Common myeloid progenitor, CD34-positive (primary cell): ENCODE measurements at regions not wholly inside any gene's neighbourhood (a gene's known extent, or its start where the extent isn't known, plus 50 kb on each side); places are given as distances from the start of the nearest gene placed in this dataset.

Experiments
- CTCF ChIA-PET: fragments of 350-600 bp; sonication (Branson Sonifier 250); formaldehyde crosslinking; loops from one replicate; lab custom pipeline; 2021; ENCODE audit warnings: antibody characterized with exemption; lab: Charles Lee
- POLR2A ChIA-PET: fragments of 350-600 bp; sonication (Branson Sonifier 250); formaldehyde crosslinking; loops from one replicate; lab custom pipeline; 2021; ENCODE audit warnings: antibody characterized with exemption; lab: Charles Lee
- DNase-seq, 3 donors: peaks; one replicate each; pipeline versions ENCODE4 v3.0.0 to v3.0.0-alpha.2; 2013
- H3K27ac ChIP-seq, 2 experiments: 1 replicate in 1 of 2; 2 replicates in 1 of 2; pipeline ENCODE4 v1.7.0; 2013; ENCODE audit warnings: inconsistent platforms in 2 of 2, low read length in 2 of 2, mild to moderate bottlenecking in 2 of 2, low read depth in 1 of 2, moderate library complexity in 1 of 2; ENCODE audit not compliant: severe bottlenecking in 2 of 2, insufficient read depth in 1 of 2, poor library complexity in 1 of 2
- H3K27me3 ChIP-seq, 5 experiments: replicated peaks in 2 of 5; 1 replicate in 3 of 5; 2 replicates in 2 of 5; pipeline versions ENCODE4 v1.6.1 to v1.7.0; 2013; ENCODE audit warnings: low read length in 4 of 5, mild to moderate bottlenecking in 2 of 5, moderate library complexity in 2 of 5, inconsistent platforms in 1 of 5; ENCODE audit not compliant: insufficient read depth in 5 of 5, control insufficient read depth in 4 of 5
- H3K36me3 ChIP-seq, 4 experiments: 1 replicate in 2 of 4; 2 replicates in 2 of 4; pipeline versions ENCODE4 v1.6.1 to v1.7.0; 2013; ENCODE audit warnings: low read length in 3 of 4, control low read depth in 1 of 4, mild to moderate bottlenecking in 1 of 4; ENCODE audit not compliant: control insufficient read depth in 4 of 4, insufficient read depth in 4 of 4
- H3K4me1 ChIP-seq, 4 experiments: 1 replicate in 3 of 4; 2 replicates in 1 of 4; pipeline versions ENCODE4 v1.6.1 to v1.7.1; 2013; ENCODE audit warnings: low read length in 3 of 4, mild to moderate bottlenecking in 3 of 4, control low read depth in 1 of 4, inconsistent platforms in 1 of 4, moderate library complexity in 1 of 4; ENCODE audit not compliant: control insufficient read depth in 4 of 4, insufficient read depth in 4 of 4; ENCODE audit errors: control extremely low read depth in 1 of 4
- H3K4me3 ChIP-seq, 7 experiments: 1 replicate in 4 of 7; 2 replicates in 3 of 7; pipeline versions ENCODE4 v1.5.1 to v1.7.0; 2013; ENCODE audit warnings: mild to moderate bottlenecking in 7 of 7, low read length in 6 of 7, moderate library complexity in 6 of 7, inconsistent platforms in 2 of 7, low read depth in 2 of 7, control low read depth in 1 of 7; ENCODE audit not compliant: insufficient read depth in 4 of 7, control insufficient read depth in 1 of 7; ENCODE audit errors: extremely low read depth in 1 of 7
- H3K9me3 ChIP-seq, 5 experiments: 1 replicate in 4 of 5; 2 replicates in 1 of 5; pipeline versions ENCODE4 v1.6.1 to v1.7.1; 2013; ENCODE audit warnings: low read length in 4 of 5, mild to moderate bottlenecking in 2 of 5, inconsistent platforms in 1 of 5, low read depth in 1 of 5, moderate library complexity in 1 of 5; ENCODE audit not compliant: control insufficient read depth in 4 of 5, insufficient read depth in 2 of 5; ENCODE audit errors: control extremely low read depth in 1 of 5
- WGBS: methylation state at CpG from one replicate; pipeline ENCODE4 v1.1.5; 2013; ENCODE audit not compliant: insufficient coverage; 5-methylcytosine and 5-hydroxymethylcytosine counted together

- no peak for DNase-seq
- Histone ChIP-seq H3K4me1 (no peaks in the 10 kb centered on the region), H3K9me3 (no peaks in the 10 kb centered on the region), H3K27ac (no peak overlapping the region), H3K27me3 (no peaks in the 10 kb centered on the region), H3K4me3 (no peak overlapping the region), H3K36me3 (no peaks in the 10 kb centered on the region)
- ChIA-PET CTCF (no interaction called here), POLR2A (no interaction called here)
- 100% methylated on average over 7 of the region's 9 CpGs for WGBS
Measured at GRCh38 chr13:106234636-106235035, 300.8 kb downstream of the EFNB2 start.

DNA sequence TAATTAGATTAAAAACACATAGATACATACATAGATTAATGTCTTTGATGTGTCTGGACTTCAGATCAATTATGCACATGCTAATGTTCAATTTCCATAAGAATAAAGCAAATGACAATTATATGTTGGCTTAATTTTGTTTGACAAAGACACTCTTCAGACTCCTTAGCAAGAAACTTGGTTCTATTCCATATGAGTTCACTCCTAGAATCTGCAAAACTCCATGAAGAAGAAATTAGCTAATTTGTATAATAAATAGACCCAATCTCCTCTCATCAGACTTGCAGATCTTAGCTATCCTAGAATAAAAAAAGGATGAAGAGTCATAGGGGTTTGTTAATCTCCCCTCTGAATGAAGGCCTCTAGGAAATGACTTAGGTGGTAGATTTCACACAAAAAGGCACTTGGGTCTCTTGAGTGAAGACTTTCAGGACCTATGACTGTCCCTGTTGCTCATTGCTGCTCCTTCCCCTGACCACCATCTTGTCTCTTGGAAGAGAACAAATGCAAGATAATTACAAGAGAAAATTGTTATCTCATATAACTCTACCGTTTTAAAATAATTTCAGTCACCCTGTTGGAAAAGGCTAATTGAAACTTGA is 302.2 kb downstream of the EFNB2 start:
- WGBS: no CpG with 5 or more reads among the region's 1 CpG
- Histone ChIP-seq H3K27ac (no peak overlapping the region), H3K4me3 (no peak overlapping the region), H3K4me1 (no peaks in the 10 kb centered on the region), H3K9me3 (no peaks in the 10 kb centered on the region), H3K36me3 (no peaks in the 10 kb centered on the region), H3K27me3 (no peaks in the 10 kb centered on the region)
- no peak for DNase-seq
- ChIA-PET POLR2A (no interaction called here), CTCF (interaction anchor here (0.9 kb wide), 1 partner anchor 9 kb away, joined by 3 read pairs; no protein-coding TSS in a partner anchor)

- ChIA-PET CTCF (interaction anchor here (0.9 kb wide), 1 partner anchor 10 kb away, joined by 3 read pairs; no protein-coding TSS in a partner anchor), POLR2A (no interaction called here)
- WGBS: no CpG with 5 or more reads among the region's 3 CpGs
Measured at GRCh38 chr13:106232681-106233080, 302.8 kb downstream of the EFNB2 start.

DNA sequence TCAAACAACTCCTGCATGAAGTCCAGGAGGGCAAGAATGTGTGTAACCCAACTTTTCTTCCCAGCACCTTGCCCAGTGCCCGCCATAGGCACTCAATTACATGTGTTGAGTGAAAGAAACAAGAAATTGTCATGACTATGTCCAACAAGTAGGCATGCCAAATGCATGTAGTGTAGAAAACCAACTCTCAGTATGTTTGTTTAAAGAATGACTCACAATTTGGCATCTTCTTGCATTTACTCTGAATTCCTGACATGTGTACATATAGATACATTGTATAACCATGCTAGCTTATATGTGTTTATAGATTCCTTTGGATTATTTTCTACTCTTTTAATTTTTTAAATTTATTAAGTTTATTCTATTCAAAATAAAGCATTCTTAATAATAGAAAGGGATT is 305.0 kb downstream of the EFNB2 start:
- WGBS: no CpG with 5 or more reads among the region's 1 CpG
- Histone ChIP-seq H3K9me3 (no peaks in the 10 kb centered on the region), H3K27me3 (no peaks in the 10 kb centered on the region), H3K4me1 (no peaks in the 10 kb centered on the region), H3K27ac (no peak overlapping the region), H3K36me3 (no peaks in the 10 kb centered on the region), H3K4me3 (no peak overlapping the region)
- no peak for DNase-seq
- CTCF ChIA-PET: no interaction called here
- POLR2A ChIA-PET: no interaction called here

More at GRCh38 chr13:106232681-106233080, 302.8 kb downstream of the EFNB2 start:
- no peak for DNase-seq
- H3K36me3 ChIP-seq: no peaks in the 10 kb centered on the region
- no peaks in the 10 kb centered on the region for H3K9me3 ChIP-seq
- H3K27me3 ChIP-seq: no peaks in the 10 kb centered on the region
- H3K4me3 ChIP-seq: no peak overlapping the region
- no peaks in the 10 kb centered on the region for H3K4me1 ChIP-seq
- H3K27ac ChIP-seq: no peak overlapping the region

DNA sequence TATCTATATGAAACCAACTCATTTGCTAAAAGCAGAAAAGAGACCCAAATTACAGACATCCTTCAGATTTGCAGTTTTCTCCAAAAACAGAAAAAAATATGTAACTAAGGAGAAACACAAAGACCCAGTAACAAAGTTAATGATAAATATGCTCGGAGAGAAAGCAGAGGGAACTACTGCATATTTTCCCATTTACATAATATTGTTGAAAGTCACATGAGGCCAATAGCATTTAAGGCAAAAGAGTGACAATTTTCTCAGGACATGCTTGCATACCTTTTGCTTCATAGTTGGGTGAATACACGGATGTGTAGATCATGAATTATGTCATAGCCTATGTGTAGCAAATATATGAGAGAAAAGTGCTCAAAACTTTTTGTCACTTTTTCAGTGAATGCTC is 310.3 kb downstream of the EFNB2 start:
- Histone ChIP-seq H3K27me3 (no peaks in the 10 kb centered on the region), H3K9me3 (no peaks in the 10 kb centered on the region), H3K4me3 (no peak overlapping the region), H3K36me3 (no peaks in the 10 kb centered on the region), H3K27ac (no peak overlapping the region), H3K4me1 (no peaks in the 10 kb centered on the region)
- no peak for DNase-seq
- WGBS: 100% methylated on average over 2 of the region's 2 CpGs
- ChIA-PET CTCF (no interaction called here), POLR2A (no interaction called here)

DNA sequence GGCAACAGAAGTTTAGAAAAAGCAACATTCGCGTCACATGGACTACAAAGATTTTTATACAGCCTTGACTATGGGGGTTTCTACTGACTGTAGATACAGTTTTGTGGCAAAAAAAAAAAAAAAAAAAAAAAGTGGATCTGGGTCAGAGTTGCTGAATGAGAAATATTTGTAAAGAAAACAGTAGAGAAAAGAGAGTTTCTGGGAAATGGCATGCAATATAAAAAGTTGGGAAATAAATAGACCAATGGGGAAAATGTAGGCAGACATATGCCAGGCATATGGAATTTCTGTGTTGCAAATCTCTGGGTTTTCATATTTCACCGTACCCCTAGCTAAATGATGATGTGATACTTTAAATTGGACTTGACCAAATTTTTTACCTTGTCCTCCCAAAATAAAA is 315.3 kb downstream of the EFNB2 start:
- no peak overlapping the region for H3K4me3 ChIP-seq
- H3K9me3 ChIP-seq: no peaks in the 10 kb centered on the region
- H3K4me1 ChIP-seq: no peaks in the 10 kb centered on the region
- H3K27ac ChIP-seq: no peak overlapping the region
- no peaks in the 10 kb centered on the region for H3K27me3 ChIP-seq
- WGBS: no CpG with 5 or more reads among the region's 3 CpGs
- POLR2A ChIA-PET: no interaction called here
- DNase-seq: no peak
- CTCF ChIA-PET: no interaction called here
- no peaks in the 10 kb centered on the region for H3K36me3 ChIP-seq

DNA sequence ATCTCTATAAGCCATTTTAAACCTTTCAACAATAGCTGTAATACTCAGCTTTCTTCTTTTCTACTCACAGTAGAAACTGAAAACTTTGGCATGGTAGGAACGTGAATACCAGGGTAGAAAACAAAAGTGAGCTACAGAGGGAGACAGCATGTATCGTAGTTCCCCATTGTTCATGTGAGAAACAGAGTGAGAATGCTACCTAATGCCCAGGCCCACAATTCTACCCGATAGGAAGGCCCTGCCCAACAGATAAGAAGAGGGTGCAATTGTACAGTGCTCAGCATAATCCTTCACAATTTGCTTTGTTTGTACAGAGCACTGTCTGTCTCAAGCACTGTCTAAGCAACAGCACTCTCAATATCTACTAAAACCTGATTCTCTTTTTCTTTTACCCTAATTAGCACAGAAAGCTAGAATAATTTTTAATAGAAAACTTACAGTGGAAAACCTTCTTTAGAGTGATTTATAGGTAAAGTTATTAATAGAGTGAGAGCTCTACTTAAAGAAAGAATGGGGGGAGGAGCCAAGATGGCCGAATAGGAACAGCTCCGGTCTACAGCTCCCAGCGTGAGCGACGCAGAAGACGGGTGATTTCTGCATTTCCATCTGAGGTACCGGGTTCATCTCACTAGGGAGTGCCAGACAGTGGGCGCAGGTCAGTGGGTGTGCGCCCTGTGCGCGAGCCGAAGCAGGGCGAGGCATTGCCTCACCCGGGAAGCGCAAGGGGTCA is 322.3 kb downstream of the EFNB2 start:
- Histone ChIP-seq H3K9me3 (no peaks in the 10 kb centered on the region), H3K27ac (no peak overlapping the region), H3K36me3 (no peaks in the 10 kb centered on the region), H3K4me3 (no peak overlapping the region), H3K27me3 (no peaks in the 10 kb centered on the region), H3K4me1 (no peaks in the 10 kb centered on the region)
- ChIA-PET POLR2A (no interaction called here), CTCF (interaction anchor here (0.6 to 1.0 kb wide), 2 partner anchors 25 to 426 kb away, joined by 3 to 4 read pairs; no protein-coding TSS in a partner anchor)
- no peak for DNase-seq
- WGBS: 92% methylated on average over 6 of the region's 18 CpGs
